ENCODE measurements at regions not wholly inside any gene's neighbourhood (a gene's known extent, or its start where the extent isn't known, plus 50 kb on each side); places are given as distances from the start of the nearest gene placed in this dataset.

- POLR2A ChIA-PET = no interaction called here
- no peak for TF ChIP-seq SP1 (IDR thresholded peaks at IDR 0.05)
- no peak for TF ChIP-seq BHLHE40 (IDR thresholded peaks at IDR 0.05; ENCODE audit: borderline replicate concordance)
- no peak for TF ChIP-seq ZNF384 (IDR thresholded peaks at IDR 0.05)
- CTCF ChIA-PET = no interaction called here
- no peak for DNase-seq (ENCODE audit: extremely low spot score)
Measured at GRCh38 chr3:132837615-132838014, 115.4 kb upstream of the NPHP3 start.

GRCh38 chr3:132834356-132834755, 112.1 kb upstream of the NPHP3 start:
- no peak for DNase-seq (ENCODE audit: extremely low spot score)
- CTCF ChIA-PET = no interaction called here
- POLR2A ChIA-PET = no interaction called here
- TF ChIP-seq ARNT (IDR thresholded peaks at IDR 0.05) (no peak), L3MBTL2 (conservative IDR thresholded peaks at IDR 0.05) (no peak), PKNOX1 (IDR thresholded peaks at IDR 0.05) (no peak), BHLHE40 (IDR thresholded peaks at IDR 0.05; ENCODE audit: borderline replicate concordance) (no peak), NFRKB (IDR thresholded peaks at IDR 0.05) (no peak)

GRCh38 chr3:132829101-132829500, 106.9 kb upstream of the NPHP3 start:
- no peak for TF ChIP-seq HDGF (IDR thresholded peaks at IDR 0.05; ENCODE audit: borderline replicate concordance)
- no peak for TF ChIP-seq PKNOX1 (IDR thresholded peaks at IDR 0.05)
- no peak for TF ChIP-seq ARNT (IDR thresholded peaks at IDR 0.05)
- TF ChIP-seq BHLHE40 (IDR thresholded peaks at IDR 0.05; ENCODE audit: borderline replicate concordance) = no peak
- no peak for DNase-seq (ENCODE audit: extremely low spot score)
- ChIA-PET POLR2A (no interaction called here), CTCF (no interaction called here)

- no peak for TF ChIP-seq ELF4 (IDR thresholded peaks at IDR 0.05)
- TF ChIP-seq CTBP1 (IDR thresholded peaks at IDR 0.05; ENCODE audit: borderline replicate concordance) = no peak
- ChIA-PET CTCF (no interaction called here), POLR2A (no interaction called here)
- DNase-seq (ENCODE audit: extremely low spot score) = no peak
Measured at GRCh38 chr3:132822837-132823236, 100.6 kb upstream of the NPHP3 start.

GRCh38 chr3:132822266-132822665, 100.1 kb upstream of the NPHP3 start:
- TF ChIP-seq ARNT (IDR thresholded peaks at IDR 0.05) (no peak), SUZ12 (IDR thresholded peaks at IDR 0.05) (no peak), ELF4 (IDR thresholded peaks at IDR 0.05) (no peak), PKNOX1 (IDR thresholded peaks at IDR 0.05) (no peak), L3MBTL2 (conservative IDR thresholded peaks at IDR 0.05) (no peak), NFRKB (IDR thresholded peaks at IDR 0.05) (no peak), ZNF384 (IDR thresholded peaks at IDR 0.05) (no peak)
- DNase-seq (ENCODE audit: extremely low spot score) = no peak
- ChIA-PET CTCF (no interaction called here), POLR2A (no interaction called here)

GRCh38 chr3:132821314-132821713, 99.1 kb upstream of the NPHP3 start:
- POLR2A ChIA-PET = no interaction called here
- no peak for DNase-seq (ENCODE audit: extremely low spot score)
- CTCF ChIA-PET = no interaction called here
- TF ChIP-seq L3MBTL2 (conservative IDR thresholded peaks at IDR 0.05) (no peak), FOXK2 (IDR thresholded peaks at IDR 0.05) (no peak), ZNF384 (IDR thresholded peaks at IDR 0.05) (no peak), ARNT (IDR thresholded peaks at IDR 0.05) (no peak), BHLHE40 (IDR thresholded peaks at IDR 0.05; ENCODE audit: borderline replicate concordance) (no peak), SP1 (IDR thresholded peaks at IDR 0.05) (no peak), NFRKB (IDR thresholded peaks at IDR 0.05) (no peak)

GRCh38 chr3:132818251-132818650, 96.0 kb upstream of the NPHP3 start:
- POLR2A ChIA-PET = no interaction called here
- CTCF ChIA-PET = no interaction called here

GRCh38 chr3:132817646-132818177, 95.5 kb upstream of the NPHP3 start:
- TF ChIP-seq TARDBP (IDR thresholded peaks at IDR 0.05) = no peak
- TF ChIP-seq FOXK2 (IDR thresholded peaks at IDR 0.05) = no peak
- TF ChIP-seq FOXA1 (IDR thresholded peaks at IDR 0.05) = no peak
- ChIA-PET CTCF (no interaction called here), POLR2A (no interaction called here)
- DNase-seq (ENCODE audit: extremely low spot score) = no peak

More at GRCh38 chr3:132818251-132818650, 96.0 kb upstream of the NPHP3 start:
- no peak for DNase-seq (ENCODE audit: extremely low spot score)
- TF ChIP-seq SUZ12 (IDR thresholded peaks at IDR 0.05) (no peak), TARDBP (IDR thresholded peaks at IDR 0.05) (no peak), ZNF384 (IDR thresholded peaks at IDR 0.05) (no peak), NFRKB (IDR thresholded peaks at IDR 0.05) (no peak), LEF1 (IDR thresholded peaks at IDR 0.05; ENCODE audit: borderline replicate concordance) (no peak), ELF4 (IDR thresholded peaks at IDR 0.05) (no peak), ARNT (IDR thresholded peaks at IDR 0.05) (no peak), BHLHE40 (IDR thresholded peaks at IDR 0.05; ENCODE audit: borderline replicate concordance) (no peak), FOXK2 (IDR thresholded peaks at IDR 0.05) (no peak), L3MBTL2 (conservative IDR thresholded peaks at IDR 0.05) (no peak), CTBP1 (IDR thresholded peaks at IDR 0.05; ENCODE audit: borderline replicate concordance) (no peak), FOXA1 (IDR thresholded peaks at IDR 0.05) (no peak), HDGF (IDR thresholded peaks at IDR 0.05; ENCODE audit: borderline replicate concordance) (no peak), SP1 (IDR thresholded peaks at IDR 0.05) (no peak)
